Cardiac fibroblast (primary cell): ENCODE measurements at regions not wholly inside any gene's neighbourhood (a gene's known extent, or its start where the extent isn't known, plus 50 kb on each side); places are given as distances from the start of the nearest gene placed in this dataset.

ENCODE experiments used
- DNase-seq, 2 donors: peaks; one replicate each; pipeline versions ENCODE4 v3.0.0 to v3.0.0-alpha.2; 2010; ENCODE audit warnings: low read depth in 2 of 2
- H3K4me3 ChIP-seq, 2 donors: replicated peaks in 1 of 2; 1 replicate in 1 of 2; 2 replicates in 1 of 2; pipeline ENCODE4 v1.5.1; 2011; ENCODE audit warnings: low read depth in 2 of 2, low read length in 2 of 2, mild to moderate bottlenecking in 2 of 2, moderate library complexity in 1 of 2
- CTCF ChIP-seq: IDR thresholded peaks from one replicate; pipeline ENCODE4 v1.5.1; 2011; ENCODE audit warnings: low read depth, mild to moderate bottlenecking, low read length, inconsistent platforms

DNA sequence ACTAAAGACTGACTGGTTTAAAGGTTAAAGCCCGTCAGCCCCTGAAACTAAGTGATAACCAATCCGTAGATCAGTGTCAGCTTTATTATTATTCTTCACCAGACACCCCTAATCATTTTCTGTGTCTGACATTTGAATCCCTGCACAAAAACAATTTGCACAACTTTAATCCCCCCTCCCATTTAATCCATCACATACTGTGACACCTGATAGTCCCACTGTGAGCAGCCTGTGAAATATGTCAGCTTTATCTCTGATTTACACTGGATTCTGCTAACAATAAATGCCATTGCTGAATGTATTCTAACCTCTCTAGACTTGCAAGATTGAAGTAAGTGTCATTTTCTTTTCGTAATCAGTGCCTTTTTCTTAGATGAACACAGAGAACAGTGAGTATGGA is 2089.0 kb upstream of the RAG2 start:
- no peak overlapping the region for H3K4me3 ChIP-seq
- TF ChIP-seq CTCF: no peak
- no peak for DNase-seq

DNA sequence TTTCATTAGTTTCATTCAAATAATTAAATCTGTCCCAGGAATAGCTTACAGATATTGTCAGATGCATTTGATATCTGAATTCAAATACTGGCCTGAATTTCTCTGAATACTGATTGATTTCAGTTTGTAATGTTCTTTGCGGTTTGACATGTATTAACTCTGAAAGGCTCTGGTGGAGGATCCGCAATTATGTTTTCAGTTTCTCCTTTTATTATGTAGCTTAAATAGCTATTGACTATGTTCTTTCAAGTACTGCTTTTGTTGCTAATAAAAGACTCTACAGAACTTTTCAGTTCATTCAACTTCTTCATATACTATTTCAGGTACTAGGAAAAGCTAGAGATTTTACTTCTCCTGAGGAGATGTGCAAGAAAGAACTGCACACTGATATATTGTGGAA is 2085.4 kb upstream of the RAG2 start:
- TF ChIP-seq CTCF: no peak
- H3K4me3 ChIP-seq: no peak overlapping the region
- DNase-seq: no peak

DNA sequence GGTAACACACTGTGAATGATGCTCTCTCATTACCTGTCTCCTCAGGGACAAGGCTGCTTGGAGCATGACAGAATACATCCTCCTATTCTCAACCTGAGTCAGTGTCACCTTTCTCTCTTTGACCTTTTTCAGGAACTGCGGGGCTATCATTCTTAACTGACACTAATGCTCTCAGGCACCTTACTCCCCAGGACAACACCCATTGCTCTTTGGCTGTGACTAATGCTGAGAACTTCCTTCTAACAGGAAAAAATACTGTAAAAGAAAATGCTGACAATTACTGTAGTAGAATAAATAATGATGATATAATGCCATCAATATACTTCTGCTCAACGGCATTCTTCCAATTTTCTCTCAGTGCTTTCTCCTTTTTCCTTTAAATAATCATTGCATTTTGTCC is 2082.7 kb upstream of the RAG2 start:
- TF ChIP-seq CTCF: no peak
- no peak overlapping the region for H3K4me3 ChIP-seq
- DNase-seq: no peak

- DNase-seq: no peak
- no peak for TF ChIP-seq CTCF
- no peak overlapping the region for H3K4me3 ChIP-seq
Measured at GRCh38 chr11:38680166-38680565, 2082.1 kb upstream of the RAG2 start.

DNA sequence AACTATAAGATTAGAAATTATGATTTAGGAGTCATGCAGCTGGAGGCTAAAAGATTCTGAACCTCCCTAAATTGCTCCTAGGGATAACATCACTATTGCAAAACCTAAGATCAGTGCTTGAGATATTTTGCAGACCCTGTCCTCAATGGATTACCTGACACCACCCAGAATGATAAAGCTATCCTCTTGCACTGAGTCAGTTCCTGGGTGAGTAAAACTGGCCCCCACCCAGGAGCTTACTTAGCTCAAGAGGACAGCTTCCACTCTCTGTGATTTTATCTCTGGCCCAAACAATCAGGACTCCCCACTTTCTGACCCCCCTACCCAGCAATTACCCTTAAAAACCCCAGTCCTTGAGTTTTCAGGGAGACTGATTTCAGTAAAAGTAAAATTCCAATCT is 2074.4 kb upstream of the RAG2 start:
- DNase-seq: no peak
- TF ChIP-seq CTCF: no peak

GRCh38 chr11:38667359-38667758 is 2069.3 kb upstream of the RAG2 start:
- no peak for DNase-seq
- H3K4me3 ChIP-seq: no peak overlapping the region
- no peak for TF ChIP-seq CTCF

More for the DNA sequence above, 2074.4 kb upstream of the RAG2 start:
- H3K4me3 ChIP-seq: no peak overlapping the region

DNA sequence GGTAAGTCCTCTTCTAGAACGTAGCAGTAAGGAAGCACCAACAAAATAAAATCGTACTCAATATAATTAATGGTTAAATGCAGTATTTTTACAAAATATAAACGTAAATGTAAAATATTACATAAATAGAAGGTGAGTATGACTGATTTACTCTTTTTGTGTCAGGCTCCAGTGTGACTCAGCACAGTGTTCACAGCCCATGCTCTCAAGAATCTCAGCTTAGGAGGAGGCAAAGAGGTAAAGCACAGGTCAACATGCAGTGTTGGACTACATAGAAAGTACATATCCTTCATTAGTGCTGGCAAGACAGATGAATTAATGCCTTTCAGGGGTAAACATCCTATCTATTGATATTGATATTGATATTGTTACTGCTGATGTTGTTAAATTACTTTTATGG is 2050.6 kb upstream of the RAG2 start:
- DNase-seq: peak in 1 of 2 donors; percentile 1
- no peak overlapping the region for H3K4me3 ChIP-seq
- no peak for TF ChIP-seq CTCF
